ENCODE measurements at regions not wholly inside any gene's neighbourhood (a gene's known extent, or its start where the extent isn't known, plus 50 kb on each side); places are given as distances from the start of the nearest gene placed in this dataset.
"Not testable (repeated sequence)": the region's sequence is repeated elsewhere in the genome, so short reads cannot be mapped to it uniquely, and the experiment has no call there.

DNA sequence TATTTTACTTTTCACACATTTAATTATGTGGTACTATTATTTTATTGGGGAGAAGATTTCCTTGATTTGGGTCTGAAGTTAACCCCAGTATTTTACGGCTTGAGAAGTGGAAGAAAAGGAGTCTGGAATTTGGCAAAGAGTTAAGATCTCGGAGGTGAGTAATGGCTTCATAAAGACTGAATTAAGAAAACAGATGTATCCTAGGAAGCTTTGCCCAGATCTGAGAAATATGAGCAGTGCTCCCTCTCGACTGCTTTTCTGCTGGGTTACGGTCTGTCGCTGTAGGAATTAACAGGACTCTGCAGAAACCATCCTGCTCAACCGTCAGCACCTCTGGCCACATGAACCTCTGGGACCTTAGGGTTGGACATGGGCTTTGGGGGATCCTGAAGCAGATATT lies 163.6 kb upstream of the NDN start:
- DNase-seq (ENCODE audit: low spot score) = no peak

DNA sequence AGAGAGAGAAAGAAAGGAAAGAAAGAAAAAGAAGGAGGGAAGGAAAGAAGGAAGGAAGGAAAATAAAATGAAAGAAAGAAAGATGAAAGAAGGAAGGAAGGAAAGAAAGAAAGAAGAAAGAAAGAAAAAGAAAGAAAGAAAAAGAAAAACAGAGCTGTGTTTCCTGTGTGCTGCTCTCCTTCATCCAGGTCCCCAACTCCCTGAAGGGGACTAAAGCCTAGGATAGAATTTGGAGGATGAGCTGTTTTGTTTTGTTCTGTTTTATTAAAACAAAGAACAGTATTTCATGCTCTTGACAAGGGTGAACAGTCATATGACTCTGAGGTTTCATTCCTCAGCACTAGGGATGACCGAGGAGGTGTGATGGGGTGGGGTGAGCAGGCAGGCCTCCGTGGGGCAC lies 164.8 kb upstream of the NDN start:
- DNase-seq (ENCODE audit: low spot score) = no peak

DNA sequence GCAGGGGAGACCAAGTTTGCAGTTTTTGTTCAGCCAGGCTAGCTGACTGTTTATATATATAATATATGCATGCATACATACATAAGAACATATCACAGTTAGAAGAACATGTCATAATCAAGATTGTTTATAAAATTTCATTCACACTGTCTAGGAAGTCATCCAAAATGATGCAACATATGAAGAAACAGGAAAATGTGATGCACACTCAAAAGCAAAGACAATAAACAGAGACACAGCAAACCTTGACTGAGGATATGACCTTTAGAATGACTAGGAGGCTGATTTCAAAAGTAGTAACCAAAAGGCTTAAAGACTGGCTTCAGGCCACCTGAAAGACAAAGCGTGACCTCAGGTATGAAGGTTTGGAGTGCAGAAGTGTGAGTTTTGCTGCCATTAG lies 166.2 kb upstream of the NDN start:
- DNase-seq (ENCODE audit: low spot score) = no peak

DNA sequence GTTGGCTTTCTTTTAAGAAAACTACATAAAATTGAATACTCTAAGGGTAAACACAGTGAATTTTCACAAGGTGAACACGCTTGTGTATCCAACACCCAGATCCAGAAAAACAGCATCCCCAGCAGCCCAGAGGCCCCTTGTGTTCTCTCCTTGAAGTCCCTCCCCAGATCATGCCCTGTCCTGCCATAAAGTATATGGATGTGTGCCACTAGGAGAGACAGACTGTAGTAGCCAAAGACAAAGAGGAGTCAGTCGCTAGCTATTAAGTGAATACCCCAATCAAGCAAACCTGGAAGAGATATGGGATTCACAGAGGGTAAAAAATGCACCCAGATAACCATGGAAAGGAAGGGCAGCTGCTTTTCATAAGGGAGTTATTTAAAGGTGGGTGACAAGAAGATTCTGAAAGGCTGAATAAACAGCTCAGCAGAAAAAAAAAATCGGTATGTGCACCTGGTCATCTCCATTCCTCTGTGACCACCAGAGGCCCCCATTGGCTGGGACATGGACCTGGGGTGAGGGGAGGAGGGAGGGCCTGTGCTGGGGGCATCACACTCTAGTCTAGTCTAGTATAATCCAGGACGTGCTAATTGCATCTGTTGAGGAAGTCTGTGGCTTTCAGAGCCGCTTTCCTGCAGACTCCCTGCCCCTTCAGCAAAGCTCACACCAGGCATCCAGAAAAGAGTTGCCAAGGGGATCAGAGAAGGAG lies 167.3 kb upstream of the NDN start:
- no peak for DNase-seq (ENCODE audit: low spot score)

DNA sequence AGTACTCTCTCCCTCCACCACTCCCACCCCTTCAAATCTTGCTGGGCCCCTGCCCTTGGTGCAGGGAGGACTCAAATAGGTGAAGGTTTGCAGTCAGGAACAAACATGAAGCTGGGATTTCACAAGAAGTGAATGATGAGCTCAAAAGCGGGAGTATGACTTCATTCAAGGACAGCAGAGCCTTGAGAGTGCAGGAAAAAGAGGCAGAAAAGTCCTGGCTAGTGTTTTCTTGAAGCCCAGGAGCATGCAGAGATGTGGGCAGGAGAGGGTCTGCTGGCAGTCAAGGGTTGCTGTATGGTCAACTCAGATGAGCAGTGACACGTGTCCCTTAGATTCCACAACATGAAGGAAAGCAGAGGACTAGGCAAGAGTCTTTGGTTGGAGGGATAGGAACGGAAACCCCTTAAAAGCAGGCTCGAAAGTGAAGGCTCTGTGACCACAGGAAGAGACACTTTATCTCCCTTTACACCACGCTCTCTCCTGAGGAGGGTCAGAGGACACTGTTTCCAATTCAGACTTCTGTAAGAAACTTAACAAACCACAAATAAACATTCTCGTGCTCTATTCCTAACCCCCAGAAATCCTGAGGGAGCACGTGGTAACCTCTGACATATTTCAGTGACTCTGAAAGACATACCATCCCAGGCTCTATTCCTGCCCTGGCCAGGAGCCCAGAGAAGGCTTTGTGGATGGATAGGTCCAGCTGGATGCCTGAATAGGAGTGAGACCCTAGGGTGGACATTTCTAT lies 168.0 kb upstream of the NDN start:
- no peak for DNase-seq (ENCODE audit: low spot score)

DNA sequence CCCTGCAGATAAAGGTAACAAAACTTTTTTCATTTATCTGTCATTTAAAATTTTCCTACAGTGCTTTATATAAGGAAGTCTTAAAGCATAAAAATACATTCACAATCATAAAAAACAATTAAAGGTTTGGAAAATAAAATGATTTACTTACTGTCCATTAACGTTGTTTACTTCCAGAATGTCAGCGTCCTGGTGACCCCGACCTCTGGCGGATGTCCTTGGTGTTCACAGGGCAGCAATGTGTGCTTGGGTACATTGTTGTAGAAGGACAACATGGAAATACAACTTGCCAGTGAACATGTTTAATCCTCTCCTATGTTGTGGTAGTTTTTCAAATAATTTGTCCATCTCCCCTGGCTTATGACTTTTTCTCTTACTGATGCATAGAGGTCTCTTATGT lies 168.8 kb upstream of the NDN start:
- DNase-seq (ENCODE audit: low spot score) = no peak

DNA sequence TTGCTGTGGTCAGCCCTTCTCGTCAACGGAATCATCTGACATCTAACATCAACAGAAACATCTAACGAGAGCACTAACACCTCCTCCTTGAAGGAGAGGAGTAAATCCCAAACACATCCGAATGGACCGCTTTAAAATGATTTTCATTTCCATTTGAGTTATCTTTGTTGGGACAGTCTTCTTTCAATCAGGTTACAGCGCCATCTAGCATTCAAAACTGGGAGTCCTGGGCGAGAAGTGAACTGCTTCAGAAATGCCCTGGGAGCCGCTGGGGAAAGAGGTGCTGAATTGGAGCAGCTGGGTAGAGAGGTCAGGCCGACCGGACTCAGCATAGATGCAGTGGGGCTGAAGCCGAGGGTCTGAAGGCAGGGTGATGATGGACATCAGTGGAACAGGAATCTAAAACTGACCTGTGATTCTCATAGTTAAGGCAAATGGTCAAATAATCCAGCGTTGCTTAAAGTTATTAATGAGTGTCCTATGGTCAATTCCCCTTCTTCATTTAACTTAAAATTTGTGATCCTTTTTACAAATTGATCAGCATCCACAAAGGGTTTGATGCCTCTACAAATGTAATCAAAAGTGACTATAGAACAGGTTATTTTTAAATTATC lies 170.0 kb upstream of the NDN start:
- no peak for DNase-seq (ENCODE audit: low spot score)

DNA sequence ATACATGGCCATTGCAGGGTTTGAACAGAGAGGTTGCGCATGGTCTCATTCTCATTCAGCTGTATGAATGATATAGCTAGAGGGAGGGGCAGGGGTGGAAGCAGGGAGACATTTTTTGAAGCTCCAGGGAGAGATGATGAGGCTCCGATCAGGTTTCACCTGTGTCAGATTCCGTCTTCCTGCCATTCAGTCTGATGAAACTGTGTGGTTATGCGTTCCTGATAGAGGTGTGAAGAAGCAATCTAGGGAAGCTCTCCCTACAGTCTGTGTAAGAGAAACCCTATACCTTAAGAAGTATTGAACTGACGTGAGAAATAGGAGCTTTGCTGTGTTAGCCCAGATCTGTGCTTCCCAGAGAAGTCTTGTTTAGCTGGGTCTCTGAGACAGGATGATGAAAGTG lies 171.9 kb upstream of the NDN start:
- DNase-seq (ENCODE audit: low spot score) = no peak

DNA sequence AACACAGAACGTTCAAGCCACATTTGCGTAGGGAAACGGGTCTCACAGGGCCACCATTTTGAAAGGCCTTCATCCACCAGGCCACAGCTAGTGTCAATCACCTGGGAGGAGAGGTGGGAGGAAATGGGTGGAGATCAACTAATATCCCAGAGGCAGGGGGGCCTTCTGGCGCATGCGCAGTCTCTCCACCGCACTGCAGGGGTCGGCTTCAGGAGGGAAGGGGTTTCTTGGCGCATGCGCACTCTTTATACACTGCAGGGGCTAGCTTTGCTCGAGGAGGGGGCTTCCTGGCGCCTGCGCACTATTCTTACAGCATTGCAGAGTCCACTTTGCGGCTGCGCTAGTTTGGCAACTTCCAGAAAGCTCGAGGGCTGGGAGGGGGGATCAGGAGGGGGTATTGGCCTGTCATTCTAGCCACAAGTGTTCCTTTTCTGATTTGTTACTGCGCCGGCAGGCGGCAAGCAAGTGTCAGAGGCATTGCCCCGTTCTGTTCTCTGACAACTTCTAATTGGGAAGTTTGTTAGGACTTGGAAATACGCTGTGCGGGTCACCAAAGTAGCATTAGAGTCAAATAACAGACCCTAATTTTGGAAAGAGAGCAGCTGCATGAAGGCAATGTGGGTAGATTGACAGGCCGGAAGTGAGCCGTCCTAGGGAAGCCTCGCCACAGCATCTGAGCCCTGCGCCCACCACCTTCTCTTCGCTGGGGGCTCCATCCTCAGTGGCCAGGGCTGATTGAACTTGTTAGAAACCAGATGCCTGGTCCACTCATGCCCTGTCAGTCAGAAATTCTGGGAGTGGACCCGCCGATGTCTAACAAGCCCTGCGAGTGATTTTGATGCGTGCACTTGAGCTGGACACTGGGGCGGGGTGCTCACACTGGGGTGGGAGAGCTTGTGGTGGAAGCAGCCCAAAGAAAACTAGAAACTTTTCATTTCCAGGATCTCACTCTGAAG lies 173.5 kb upstream of the NDN start:
- DNase-seq (ENCODE audit: low spot score) = no peak

DNA sequence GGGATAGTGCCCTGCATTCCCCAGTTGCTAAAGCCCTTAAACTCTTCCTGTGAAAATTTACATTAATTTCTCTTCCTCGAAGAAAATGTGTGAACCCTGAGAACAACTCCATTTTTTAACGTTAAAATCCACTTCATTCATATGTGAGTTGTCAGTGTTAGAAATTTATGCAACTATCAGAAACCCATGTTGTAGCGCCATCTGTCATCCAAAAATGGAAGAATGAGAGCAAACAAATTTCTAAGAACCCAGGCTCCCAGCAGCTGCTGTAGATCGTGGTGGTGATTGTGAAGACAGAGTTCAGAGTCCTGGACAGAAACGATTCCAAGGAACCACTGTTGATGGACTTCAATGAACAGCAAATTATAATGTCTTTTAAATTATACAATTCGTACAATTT lies 179.7 kb upstream of the NDN start:
- no peak for DNase-seq (ENCODE audit: low spot score)

DNA sequence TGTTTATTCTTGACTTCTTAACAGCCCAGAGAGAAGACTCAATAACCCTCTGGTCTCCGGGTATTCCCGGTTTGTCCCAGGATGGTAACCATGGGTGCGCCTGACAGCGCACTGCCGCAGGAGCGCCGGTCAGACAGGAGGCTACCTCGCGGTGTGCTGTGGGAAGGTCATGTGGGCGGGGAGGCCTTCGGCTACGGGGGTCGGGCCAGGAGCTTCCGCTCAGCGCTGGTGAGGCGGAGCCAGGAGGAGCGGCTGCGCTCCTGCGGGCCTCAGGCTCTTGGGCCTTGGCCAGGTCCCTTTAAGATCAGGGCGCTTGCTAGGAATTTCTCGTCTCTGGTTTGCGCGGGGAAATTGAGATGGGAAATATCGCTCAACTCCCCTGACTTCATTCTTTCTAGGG lies 182.3 kb upstream of the NDN start:
- DNase-seq (ENCODE audit: low spot score) = no peak

DNA sequence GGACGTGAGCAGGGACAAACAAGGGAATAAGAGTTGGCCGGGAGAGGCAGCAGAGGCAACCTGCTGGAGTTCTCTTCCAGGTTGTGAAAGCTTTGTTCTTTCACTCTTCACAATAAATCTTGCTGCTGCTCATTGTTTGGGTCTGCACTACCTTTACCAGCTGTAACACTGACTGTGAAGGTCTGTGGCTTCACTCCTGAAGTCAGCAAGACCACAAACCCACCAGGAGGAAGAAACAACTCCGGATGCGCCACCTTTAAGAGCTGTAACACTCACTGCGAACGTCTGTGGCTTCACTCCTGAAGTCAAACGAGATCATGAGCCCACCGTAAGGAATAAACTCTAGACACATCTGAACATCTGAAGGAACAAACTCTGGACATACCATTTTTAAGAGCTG lies 186.5 kb upstream of the NDN start:
- not testable (repeated sequence) for DNase-seq (ENCODE audit: low spot score)

DNA sequence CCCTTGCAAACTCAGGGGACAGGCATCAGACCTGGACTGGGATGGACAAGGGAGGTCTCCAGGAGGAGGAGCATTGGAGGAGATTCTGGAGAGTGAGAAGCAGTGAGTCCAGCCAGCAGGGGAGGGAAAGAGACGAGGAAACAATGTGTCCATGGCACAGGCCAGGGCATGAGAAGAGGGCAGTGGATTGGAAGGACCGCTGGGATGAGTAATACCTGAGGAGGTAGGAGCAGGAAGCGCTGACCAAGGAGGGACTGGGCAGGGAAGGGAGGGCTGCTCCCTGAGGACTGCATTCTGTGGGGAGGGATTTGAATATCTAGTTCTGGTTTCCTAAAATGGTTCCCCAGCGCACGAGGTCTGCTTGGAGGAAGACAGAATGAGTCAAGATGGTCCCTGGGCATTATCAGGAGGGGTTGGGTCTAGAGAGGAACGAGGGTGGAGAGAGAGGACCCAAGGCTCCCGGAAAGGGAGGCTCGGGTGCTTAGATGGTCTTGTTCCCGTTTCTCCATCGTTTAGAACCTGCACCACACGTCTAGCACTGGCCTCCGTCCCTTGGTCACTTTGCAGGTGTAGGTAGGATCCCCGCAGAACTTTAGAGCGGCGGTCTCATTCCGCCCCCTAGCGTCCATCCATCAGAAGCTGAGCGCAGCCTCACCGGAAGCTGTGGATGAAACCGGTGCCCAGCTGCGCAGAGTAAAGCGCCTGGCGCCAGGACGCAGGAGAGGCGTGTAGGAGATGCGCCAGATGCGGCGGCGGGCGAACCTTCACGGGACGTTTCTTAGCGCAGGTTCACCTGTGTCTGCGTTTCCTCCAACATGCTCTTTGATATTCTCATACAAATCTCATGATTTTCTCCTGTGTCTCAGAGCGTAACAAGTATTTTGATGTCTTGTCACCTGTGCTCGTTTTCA lies 190.7 kb upstream of the NDN start:
- peak; percentile 3 for DNase-seq (ENCODE audit: low spot score)

DNA sequence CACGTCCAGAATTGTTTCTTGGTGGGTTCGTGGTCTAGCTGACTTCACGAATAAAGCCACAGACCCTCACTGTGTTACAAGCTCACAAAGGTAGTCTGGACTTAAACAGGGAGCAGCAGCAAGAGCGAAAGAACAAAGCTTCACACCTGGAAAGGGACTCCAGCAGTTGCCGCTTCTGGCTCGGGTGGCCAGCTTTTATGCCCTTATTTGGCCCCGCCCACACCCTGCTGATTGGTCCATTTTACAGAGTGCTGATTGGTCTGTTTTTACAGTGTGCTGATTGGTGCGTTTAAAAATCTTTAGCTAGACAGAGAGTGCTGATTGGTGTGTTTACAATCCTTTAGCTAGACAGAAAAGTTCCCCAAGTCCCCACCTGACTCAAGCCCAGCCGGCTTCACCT lies 194.2 kb upstream of the NDN start:
- no peak for DNase-seq (ENCODE audit: low spot score)

DNA sequence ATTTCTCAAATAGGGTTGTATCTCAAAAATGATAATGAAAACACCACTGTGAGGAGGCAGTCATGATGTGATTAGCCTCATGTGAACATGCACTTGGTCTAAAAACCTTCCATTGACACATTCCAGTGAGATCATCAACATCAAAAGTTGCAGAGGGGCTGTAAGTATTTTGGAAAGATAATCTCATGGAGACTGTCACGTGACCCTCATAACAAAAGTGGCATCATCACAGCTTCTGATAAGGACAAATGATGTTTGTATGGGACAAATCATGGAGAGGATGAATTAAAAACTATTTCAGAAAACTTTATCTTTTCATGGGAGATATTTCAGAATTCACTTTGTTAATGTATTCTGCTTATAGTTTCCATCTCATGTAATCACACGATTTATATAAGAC lies 203.1 kb upstream of the NDN start:
- no peak for DNase-seq (ENCODE audit: low spot score)

DNA sequence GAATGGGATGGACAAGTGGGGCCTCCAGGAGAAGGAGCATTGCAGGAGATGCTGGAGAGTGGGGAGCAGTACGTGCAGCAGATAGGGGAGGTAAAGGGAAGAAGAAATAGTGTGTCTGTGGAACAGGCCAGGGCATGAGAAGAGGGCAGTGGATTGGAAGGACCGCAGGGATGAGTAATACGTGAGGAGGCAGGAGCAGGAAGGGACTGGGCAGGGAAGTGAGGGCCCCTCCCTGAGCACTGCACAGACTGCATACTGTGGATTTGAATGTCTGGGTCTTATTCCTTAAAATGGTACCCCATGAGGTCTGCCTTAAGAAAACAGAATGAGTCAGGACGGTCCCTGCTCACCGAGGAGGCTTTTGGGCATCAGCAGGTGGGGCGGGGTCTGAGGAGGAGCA lies 210.0 kb upstream of the NDN start:
- DNase-seq (ENCODE audit: low spot score) = no peak

DNA sequence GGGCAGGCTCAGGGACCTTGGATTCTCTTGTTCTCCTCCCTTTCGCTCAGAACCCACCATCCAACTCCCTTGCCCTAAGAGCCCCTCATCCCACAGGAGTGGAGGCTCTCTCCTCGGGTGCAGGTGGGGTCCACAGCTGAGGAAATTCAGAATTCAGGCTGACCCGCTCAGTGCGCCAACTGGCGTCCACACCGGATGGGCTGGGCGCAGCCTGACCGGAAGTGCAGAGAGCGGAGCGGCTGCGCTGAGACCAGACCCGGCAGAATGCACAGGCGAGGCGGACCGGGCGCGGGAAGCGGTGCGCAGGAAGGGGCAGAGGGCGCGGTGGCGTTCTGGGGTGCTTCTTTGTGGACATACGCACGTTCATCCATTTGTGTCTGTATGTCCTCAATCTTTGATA lies 210.4 kb upstream of the NDN start:
- no peak for DNase-seq (ENCODE audit: low spot score)

DNA sequence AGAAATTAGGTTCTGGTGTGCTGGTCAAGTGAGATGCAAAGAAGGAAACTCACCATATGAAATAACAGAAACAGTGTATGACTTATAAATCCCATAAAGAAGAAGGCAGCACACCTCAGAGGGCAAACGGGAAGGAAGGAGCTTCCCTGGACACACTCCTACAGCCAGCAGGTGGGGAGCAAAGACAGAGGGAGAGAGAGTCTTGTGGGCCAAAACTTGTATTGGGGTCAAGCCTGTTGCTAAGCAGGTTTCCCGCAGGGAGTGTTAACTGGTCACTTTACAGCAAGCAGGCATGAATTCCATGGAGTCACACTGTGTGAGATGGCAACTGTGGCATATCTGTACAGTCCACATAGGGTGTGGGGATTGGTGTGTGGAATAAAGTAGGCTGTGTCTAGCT lies 222.9 kb upstream of the NDN start:
- DNase-seq (ENCODE audit: low spot score) = no peak

DNA sequence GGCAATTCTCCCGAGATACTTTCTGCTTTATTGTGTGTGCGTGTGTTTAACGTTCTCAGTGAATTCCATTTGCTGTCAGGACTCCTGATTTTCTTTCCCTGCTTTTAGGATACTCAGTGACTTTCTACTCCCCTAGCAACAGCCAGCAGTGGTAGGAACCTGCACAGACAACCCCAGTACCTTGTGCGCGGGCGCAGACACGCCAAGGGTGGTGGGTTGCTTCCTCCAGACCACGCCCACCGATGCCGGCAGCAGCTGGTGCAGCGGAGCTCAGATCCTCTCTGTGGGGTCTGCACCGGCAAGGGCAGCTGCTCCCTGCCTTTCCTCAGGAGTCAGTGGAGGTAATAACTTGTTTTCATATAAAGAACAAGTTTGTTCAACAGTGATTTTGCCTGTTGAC lies 225.1 kb upstream of the NDN start:
- DNase-seq (ENCODE audit: low spot score) = no peak

DNA sequence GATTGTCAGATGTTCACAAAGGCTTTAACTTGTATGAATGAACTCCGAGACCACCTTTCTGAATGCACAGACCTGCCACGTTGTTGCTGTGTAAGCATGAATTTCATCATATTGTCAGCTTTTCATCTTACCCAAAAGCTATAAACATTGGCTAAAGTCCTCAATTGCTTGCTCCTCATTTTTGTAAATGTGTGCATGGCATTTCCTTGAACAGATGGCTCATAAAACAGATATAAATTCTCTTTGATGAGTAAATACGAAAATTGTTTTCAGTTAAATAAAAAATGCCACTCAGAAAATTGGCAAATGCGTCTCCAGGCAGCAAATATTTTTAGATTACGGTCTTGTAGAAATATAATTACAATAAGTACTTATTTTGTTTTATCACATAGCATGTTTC lies 226.0 kb upstream of the NDN start:
- DNase-seq (ENCODE audit: low spot score) = no peak

DNA sequence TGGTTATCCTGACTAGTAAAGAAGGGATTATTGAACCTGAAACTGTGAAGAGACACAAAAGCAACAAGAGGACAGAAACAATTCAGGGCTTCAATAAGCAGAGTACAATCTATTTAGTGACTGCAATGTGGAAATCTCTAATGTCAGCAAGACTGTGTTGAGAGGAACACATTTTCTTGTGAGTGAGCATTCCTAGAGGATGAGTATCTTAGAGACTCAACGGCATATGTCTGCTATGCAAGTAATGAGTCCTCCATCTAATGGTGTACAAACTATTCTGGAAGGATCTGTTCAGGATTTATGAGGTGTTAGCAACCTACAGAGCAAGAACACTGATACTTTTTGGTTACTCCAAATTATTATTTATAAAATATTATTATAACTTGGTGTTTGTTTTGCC lies 226.5 kb upstream of the NDN start:
- DNase-seq (ENCODE audit: low spot score) = no peak

Measured in germinal center (tissue), 1 donor.